NCI-H1694 treated with DMSO at 0.1 percent for 48 hours (cell line): ENCODE measurements at regions not wholly inside any gene's neighbourhood (a gene's known extent, or its start where the extent isn't known, plus 50 kb on each side); places are given as distances from the start of the nearest gene placed in this dataset.
"Not testable (repeated sequence)": the region's sequence is repeated elsewhere in the genome, so short reads cannot be mapped to it uniquely, and the experiment has no call there.

Experiments used
- DNase-seq: peaks from one replicate; lab custom pipeline; 2025; lab: John Stamatoyannopoulos, UW

GRCh38 chr9:102362470-102363132 is 624.2 kb upstream of the GRIN3A start:
- DNase-seq: no peak

- DNase-seq: no peak
Measured at GRCh38 chr9:102360846-102361245, 622.4 kb upstream of the GRIN3A start.

GRCh38 chr9:102355982-102356381 is 617.5 kb upstream of the GRIN3A start:
- DNase-seq: no peak

- DNase-seq: no peak
Measured at GRCh38 chr9:102354041-102354440, 615.6 kb upstream of the GRIN3A start.

- DNase-seq: not testable (repeated sequence)
Measured at GRCh38 chr9:102337471-102337870, 599.0 kb upstream of the GRIN3A start.

- no peak for DNase-seq
Measured at GRCh38 chr9:102309379-102309778, 570.9 kb upstream of the GRIN3A start.

GRCh38 chr9:102295188-102295587 is 556.7 kb upstream of the GRIN3A start:
- no peak for DNase-seq

GRCh38 chr9:102273952-102274351 is 535.5 kb upstream of the GRIN3A start:
- DNase-seq: no peak

GRCh38 chr9:102253099-102253498 is 514.7 kb upstream of the GRIN3A start:
- no peak for DNase-seq

GRCh38 chr9:102244916-102245315 is 506.5 kb upstream of the GRIN3A start:
- DNase-seq: no peak

GRCh38 chr9:102237520-102237919 is 499.1 kb upstream of the GRIN3A start:
- no peak for DNase-seq

- DNase-seq: no peak
Measured at GRCh38 chr9:102237094-102237493, 498.6 kb upstream of the GRIN3A start.

GRCh38 chr9:102227416-102227815 is 489.0 kb upstream of the GRIN3A start:
- DNase-seq: not testable (repeated sequence)

GRCh38 chr9:102225841-102226441 is 487.5 kb upstream of the GRIN3A start:
- DNase-seq: no peak

- DNase-seq: not testable (repeated sequence)
Measured at GRCh38 chr9:102223320-102224136, 485.1 kb upstream of the GRIN3A start.

- peak; percentile 15 for DNase-seq
Measured at GRCh38 chr9:102209176-102209575, 470.7 kb upstream of the GRIN3A start.

GRCh38 chr9:102206432-102206831 is 468.0 kb upstream of the GRIN3A start:
- no peak for DNase-seq

- DNase-seq: no peak
Measured at GRCh38 chr9:102205251-102205650, 466.8 kb upstream of the GRIN3A start.

- DNase-seq: no peak
Measured at GRCh38 chr9:102202126-102202525, 463.7 kb upstream of the GRIN3A start.

- no peak for DNase-seq
Measured at GRCh38 chr9:102185962-102186361, 447.5 kb upstream of the GRIN3A start.

- DNase-seq: no peak
Measured at GRCh38 chr9:102185371-102185770, 446.9 kb upstream of the GRIN3A start.

GRCh38 chr9:102178811-102179210 is 440.4 kb upstream of the GRIN3A start:
- no peak for DNase-seq

GRCh38 chr9:102174202-102174601 is 435.8 kb upstream of the GRIN3A start:
- DNase-seq: not testable (repeated sequence)
